Forelimb muscle (tissue), 1 donor: ENCODE measurements at regions not wholly inside any gene's neighbourhood (a gene's known extent, or its start where the extent isn't known, plus 50 kb on each side); places are given as distances from the start of the nearest gene placed in this dataset.
"Not testable (repeated sequence)": the region's sequence is repeated elsewhere in the genome, so short reads cannot be mapped to it uniquely, and the experiment has no call there.

Experiments used
- DNase-seq: peaks from one replicate; pipeline ENCODE4 v3.0.0-alpha.2; 2013; ENCODE audit warnings: low read depth

DNA sequence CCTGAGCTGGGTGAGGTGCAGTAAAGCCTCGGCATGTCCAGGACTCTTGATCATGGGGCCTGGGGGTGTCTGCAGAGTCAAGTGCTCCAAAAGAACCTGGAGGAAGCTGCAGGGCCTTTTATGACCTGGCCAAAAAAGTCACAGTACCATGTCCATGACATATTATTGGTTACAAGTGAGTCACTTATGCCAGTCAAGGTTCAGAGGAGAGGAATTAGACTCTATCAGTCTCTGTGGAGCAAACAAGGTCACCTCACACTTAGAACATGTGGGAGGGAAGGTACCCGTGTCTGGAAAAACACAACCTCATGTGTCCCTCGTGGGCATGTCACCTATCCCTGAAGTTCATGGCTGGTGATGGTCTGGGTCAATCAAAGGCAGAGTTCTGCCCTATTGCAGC, 465.7 kb downstream of the FBXO15 start:
- DNase-seq, result no peak

DNA sequence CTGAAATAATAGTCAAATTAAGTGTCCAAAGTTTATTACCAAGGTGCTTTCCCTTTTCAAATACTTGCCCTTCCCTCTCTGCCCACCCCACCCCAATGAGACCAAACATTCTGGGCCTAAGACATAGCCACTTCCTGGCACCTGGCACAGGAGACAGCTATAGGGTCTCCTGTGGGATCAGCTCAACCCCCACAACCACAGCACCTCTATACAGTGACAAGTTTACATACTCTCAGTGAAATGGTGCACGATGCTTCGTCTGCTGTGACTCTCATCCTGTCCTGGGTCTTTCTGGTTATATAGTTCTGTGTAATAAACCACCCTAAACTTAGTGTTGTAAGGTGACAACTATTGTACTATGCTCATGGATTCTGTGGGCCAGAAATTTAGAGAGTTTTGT, 466.2 kb downstream of the FBXO15 start:
- DNase-seq, result no peak

DNA sequence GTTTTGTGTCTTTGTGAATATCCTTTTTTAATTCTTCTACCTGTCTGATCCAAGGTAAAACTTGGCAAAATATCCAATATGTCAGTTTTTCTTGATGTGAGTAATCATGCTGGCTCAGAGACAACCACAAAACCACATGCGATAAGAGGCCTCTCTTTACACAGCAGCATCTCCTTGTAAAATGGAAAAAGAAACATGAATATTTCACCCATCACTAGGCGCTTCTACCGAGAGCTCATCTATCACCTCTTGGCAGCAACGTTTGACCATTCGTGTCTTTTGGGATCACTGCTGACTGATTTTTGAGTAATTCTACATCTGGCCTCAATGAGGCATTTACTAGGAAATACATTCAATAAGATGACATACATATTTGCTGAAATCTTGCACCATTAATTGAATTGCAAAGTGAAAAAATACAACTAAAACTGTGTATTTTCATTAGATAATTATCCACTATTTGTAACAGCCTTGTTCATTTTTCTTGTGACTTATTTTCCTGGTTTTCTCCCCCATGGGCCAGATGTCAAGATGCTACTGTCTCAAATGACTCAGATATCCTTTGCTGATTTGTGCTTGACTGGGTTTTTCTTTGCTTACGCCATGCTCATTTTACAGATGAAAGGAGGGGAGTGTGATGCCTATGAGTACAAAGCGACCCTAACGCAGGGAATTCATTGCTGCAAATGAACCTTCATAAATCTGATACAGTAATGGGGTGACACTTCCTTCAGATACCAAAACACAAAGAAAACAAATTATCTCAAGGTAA, 467.5 kb downstream of the FBXO15 start:
- no peak for DNase-seq

DNA sequence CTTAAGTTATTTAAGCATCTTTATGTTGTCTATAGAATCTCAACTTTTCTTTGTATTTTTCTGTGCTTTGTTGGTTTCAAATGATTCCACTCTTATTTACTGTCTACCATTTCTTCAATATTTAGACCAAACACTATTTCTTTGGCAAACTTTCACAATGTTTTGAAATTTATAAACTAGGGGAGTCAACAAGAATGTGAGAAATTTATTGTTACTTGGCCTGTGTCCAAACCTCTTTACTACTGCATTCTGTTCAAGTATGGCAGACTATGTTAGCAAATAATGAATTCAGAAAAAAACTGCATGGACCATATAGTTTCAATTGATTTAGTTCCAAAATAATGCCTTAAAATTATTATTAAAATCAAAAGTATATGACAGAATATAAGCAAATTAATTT, 470.2 kb downstream of the FBXO15 start:
- no peak for DNase-seq

DNA sequence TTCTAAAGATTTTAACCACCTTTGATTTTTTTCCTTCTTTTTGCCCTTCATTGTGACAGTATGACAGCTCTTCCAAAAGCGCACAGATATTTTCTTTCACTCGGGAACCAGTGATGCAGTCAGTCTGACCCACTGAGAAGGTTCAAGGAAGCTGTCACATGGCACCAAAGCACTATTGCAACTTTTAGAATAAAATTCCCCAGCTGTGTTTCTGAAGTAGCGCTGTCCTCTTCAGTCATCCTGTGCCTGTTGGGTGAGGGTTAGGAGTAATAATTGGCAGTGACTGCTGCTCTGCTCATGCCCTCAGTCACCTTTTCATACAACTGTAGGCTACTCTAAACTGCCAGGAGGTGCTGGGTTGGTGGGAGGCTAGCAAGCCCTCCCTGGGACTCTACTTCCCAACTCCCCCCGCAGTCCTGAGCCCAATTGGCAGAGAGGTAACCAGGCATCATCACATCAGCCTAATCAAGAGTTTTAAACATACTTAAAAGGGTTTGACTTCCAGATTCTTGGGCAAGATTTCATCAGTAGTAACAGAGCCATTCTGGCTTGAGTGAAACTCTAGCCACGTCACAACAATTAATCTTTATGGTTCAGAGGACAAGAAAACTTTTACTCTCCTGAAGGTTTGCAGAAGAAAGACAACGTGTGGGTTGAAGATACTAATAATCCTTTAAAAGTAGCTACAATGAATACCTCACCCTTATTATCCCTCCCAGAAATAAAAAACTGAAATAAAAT, 473.3 kb downstream of the FBXO15 start:
- DNase-seq, result no peak

DNA sequence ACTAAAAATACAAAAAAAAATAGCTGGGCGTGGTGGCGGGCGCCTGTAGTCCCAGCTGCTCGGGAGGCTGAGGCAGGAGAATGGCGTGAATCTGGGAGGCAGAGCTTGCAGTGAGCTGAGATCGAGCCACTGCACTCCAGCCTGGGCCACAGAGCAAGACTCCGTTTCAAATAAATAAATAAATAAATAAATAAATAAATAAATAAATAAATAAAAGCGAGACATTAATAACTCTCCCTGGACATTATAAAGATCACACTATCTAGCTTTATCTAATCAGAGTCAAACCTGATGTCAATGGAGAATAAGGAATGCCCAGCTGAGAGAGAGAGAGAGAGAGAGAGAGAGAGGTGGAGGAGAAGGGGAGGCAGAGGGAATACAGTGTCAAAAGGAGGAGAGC, 476.2 kb downstream of the FBXO15 start:
- DNase-seq, result not testable (repeated sequence)

DNA sequence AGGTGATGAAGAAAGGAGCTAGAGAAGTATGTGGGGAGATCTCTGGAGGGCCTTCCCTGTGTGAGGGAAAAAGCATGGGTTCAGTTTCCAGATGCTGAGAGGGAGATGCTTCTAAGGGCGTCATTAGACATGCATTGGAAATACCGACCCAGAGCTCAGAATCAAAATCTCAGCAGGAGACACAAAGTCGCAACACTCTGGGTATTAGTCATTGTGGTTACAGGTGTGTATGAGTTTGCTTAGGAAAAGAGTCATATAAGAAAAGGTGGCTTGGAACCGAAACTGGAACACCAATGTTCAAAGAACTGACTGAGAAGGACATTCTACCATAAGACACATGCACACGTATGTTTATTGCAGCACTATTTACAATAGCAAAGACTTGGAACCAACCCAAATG, 477.1 kb downstream of the FBXO15 start:
- DNase-seq, result no peak

DNA sequence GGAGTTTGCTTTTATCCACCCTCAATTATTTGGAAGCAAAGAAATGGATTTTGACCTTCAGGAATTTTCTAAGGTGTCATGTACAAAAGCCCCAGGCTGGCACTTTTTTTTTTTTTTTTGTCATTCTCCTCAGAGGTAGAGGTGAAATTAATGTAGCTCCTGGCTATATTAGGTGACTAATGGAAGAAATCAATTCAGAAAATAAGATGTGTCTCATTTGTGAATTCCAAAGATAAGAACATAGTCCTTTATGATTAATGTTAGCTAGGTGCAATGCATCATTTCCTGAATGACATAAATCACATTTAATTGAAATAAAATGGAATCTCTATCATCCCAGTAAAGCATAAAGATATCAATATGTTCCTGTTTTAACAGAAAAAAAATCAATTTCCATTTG, 477.6 kb downstream of the FBXO15 start:
- DNase-seq, result no peak

DNA sequence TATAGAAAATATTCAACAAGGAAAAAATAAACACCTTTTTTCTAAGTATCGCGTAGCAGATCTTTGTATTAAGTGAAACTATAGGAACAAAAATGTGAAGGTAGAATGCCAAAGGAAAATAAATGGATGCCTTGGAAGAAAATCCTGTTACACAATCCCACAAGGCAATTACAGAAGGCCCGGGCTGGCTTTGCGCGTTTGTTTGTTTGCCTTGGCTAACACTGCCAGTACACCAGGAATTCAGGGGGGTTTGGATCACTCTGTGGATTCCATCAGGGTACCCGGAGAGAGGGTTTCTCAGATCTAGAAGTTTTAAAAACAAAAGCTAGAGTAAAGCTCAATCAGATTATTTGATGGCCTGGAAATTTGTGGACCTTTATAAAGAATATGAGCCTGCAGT, 478.3 kb downstream of the FBXO15 start:
- no peak for DNase-seq

DNA sequence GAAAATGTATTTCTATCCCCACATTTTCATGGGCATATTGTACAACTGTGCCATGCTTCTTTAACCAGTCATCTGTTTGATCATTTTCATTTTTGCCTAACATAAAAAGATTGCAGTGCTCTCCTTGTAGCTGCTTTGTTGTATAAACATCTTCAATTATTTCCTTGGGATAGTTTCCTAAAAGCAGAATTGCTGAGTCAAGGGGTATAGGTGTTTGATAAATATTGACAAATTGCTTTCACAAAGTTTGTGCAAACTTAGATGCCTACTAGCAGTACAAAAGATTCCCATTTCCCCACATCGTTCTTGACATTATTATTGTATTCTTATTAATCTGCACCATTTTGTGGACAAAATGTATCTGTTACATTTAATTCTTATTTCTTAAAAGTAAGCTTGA, 479.6 kb downstream of the FBXO15 start:
- no peak for DNase-seq

DNA sequence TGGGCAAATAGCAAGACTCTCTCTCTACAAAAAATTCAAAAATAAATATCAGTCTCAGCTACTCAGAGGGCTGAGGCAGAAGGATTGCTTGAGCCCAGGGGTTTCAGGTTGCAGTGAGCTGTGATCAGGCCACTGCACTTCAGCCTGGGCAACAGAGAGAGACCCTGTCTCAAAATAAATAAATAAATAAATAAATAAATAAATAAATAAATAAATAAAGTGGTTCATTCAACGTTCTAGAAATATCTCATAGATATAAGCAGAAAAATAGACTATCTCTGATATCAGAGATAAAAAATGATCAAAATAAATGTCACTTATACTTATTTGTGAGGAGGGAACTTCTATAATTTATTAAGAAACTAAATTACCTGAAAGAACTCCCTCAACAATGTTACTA, 480.9 kb downstream of the FBXO15 start:
- no peak for DNase-seq

DNA sequence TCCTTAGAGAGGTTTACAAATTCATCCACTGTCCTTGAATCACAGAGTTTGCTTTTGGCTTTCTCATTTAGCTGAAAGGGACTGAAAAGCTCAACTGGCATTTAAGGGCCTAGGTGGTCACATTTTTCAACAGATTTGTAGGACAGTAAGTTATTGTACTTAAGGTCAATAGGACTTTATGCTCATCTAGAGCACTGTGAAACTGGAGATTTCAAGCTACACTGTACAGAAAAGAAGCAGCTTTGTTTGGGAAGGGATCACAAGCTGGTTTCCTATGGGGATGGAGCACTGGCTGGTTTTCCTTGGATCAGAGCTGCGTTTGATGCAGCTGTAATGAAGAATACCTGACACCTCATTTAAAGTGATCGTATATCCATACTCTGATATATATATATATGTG, 482.7 kb downstream of the FBXO15 start:
- no peak for DNase-seq

DNA sequence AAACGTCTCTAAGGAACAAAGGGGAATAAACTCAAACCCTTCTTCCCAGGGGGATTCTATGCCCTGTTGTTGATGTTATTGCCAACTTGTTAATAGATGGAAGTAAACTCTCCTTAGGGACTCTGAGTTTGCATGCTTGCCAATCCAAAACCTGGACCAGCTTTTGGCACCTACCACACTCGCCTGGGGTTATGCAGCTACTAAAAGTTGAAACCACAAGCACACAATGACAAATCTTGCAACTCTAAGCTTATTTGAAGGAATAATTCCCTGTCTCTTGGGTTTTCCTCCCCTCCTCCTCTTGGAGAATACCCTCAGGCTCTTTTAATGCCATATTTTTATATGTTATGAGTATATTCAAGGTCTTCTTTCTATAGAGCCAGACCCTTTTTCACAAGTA, 484.1 kb downstream of the FBXO15 start:
- DNase-seq, result no peak

DNA sequence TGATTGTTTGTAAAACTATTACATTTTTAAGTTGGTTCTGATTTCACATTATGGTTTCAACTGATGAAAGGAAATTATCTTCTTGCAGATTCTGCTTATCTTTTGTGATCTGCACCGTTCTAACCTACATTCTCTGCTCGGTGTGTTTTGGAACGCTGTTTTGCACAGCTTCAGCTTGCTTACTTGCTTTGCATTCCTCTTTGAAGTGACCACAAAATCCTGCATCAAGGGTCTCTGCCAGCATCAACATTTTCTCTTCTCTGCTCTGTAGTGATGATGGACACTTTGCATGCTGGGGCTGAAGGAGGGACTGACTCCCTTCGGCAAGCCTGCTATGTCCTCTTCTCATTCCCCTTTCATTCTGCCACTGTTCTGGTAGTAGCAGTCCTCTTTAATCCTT, 485.2 kb downstream of the FBXO15 start:
- no peak for DNase-seq

DNA sequence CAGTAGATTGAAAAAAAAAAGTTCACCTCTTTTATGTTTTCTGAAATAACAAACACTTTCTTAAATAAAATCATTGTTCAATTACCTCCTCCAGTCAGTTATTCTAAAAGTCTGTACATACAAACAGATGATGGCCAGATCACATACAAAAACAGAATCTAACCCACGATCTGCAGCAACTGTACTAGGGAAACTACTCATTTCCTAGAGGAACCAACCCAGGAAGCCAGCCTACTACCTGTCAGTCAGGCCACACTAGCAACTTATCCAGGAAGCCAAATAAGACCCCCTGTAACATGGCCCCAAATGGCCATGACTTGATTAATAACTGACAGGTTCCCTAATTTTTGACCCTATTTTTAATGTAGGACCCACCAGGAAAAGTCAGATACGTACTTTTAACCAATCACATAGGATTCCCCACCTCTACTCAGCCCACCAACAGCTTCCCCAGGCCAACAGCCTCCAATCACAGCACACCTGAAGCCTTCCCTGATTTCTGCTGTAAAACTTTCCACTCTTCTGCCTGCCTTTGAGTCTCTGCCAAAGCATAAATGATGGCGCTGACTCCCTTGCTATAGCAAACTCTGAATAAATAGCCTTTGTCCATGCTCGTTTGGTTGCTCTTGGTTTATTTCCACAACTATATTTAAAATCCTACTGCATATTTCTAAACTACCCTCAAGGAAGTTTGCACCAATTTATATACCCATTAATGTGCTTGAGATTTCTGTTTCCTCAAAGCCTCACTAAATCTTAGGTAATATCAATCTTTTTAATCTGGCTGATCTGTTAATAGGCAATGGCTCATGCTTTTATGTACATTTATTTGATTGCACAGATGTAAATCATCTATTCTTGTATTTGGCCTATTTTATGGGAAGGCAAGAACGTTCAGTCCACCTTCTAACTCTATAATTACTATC, 486.4 kb downstream of the FBXO15 start:
- DNase-seq, result no peak

DNA sequence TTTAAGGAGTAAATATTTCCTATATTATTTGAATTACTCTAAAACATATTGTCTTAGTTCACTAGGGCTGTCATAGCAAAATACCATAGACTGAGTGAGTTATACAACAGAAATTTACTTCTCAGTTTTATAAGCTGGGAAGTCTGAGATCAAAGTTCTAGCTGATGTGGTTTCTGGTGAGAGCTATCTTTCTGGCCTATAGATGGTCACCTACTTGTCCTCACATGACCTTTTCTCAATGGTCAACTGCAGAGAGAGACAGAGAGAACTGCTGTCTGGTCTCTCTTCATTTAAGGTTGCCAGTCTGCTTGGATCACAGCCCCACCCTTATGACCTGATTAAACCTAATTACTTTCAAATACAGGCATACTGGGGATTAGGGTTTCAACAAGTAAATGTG, 490.9 kb downstream of the FBXO15 start:
- no peak for DNase-seq

DNA sequence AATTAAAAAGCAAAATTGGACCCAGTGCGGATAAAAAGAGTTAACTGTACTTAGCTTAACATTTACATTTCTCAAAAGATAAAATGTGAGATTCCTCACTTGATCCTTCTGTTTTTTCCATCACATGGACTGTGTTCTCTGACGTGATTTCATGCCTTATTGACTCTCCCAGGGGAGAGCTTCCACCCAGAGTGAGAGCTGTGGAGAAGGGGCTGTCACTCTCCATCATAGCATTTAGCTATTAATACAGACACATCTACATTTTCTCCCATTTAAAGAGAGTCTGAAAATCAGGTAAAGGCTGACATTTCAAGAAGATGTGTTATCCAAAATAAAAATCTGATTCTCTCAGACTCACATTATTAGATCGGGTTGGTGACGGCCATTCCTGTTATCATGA, 493.8 kb downstream of the FBXO15 start:
- no peak for DNase-seq

DNA sequence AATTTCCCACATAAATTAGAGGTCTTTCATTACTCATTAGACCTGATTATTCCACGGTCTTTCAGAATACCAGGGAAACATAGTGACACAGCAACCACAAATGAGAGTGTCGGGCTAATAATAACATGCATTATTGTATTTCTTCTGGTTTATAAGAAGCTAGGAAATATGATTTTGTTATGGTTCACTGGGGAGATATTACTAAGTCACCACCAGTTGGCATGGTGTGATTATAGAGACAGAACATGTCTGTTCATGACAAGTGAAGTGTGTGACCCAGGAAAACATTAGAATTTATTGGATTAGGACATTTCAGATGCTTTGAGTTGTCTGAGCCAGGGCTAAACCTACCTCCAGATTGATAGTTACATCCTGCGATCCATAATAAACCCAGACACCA, 494.4 kb downstream of the FBXO15 start:
- DNase-seq, result no peak

DNA sequence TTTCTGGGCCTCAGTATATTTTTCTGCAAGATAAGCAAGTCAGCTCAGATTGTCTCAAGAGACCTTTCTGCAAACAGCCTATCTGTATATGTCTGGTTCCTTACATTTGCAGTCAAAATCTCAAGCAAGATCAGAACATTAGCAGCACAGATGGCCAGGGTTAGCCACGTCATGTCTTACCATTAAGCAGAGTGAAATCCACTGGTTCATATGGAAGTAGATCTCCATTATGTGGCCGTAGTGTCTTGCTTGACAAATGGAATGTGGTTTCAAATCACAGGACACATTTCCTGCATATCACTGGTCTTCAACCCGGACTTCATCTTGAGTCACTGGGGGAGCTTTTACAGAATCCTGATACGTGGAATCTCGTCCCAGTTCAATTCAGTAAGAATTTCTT, 500.2 kb downstream of the FBXO15 start:
- DNase-seq, result no peak

DNA sequence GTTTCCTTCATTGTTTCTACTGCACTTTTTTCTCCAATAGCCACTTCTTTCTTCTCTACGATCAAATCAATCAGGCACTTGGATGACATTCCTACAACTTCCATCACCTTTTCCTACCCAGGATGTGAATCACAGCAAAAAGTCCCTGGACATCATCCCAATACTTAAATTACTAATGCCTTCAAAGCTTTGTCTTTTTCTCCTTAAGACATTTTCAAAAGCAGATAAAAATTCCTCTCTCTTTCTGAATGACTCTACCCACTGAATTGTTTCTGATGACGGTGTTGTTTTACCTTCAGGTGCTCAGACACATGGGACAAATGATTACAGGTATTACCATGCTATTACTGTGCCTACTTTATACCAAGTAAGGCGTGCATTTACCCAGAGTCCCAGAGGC, 500.9 kb downstream of the FBXO15 start:
- DNase-seq, result no peak

DNA sequence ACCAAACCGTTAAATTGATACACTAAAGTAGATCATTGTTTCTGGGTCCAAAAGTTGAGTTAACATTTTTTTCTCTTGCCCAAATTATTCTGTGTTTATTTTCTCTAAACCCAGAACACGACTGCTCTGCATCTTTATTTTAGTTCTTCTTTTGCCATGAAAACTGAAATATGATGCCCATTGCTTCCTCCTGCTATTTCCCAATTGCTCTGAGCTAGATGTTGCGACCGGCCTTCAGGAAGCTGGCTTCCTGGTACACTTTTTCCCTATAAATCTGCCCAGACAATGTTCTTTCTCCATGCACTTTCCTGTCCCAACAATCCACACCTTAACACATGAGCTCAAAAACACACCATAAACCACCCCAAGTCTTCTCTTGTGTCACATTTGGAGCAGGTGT, 501.4 kb downstream of the FBXO15 start:
- no peak for DNase-seq

DNA sequence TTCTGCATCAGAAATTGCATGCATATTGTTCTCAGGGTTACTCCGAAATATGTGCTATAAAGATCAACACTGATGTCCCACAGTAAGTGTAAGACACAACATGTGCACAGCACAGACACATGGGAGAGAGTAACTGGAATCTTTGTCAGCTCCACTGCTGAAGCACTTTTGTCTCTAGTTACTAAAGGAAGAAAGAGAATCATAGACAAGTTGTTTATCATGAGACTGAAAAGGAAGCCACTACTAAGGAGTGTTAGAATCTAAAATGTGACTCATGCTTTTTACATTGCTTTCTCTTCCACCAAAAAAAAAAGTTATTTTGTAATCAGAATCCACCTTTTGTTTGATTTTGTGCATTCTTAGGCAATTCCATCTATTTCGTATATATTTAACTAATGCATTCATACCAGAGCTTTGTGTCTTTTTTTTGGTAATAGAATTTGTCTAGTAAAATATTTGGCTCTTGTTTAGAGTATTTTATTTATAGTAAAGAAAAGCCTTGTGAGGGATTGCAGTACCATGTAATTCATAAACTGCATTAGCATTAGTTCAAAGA, 502.4 kb downstream of the FBXO15 start:
- DNase-seq, result no peak
